ENCODE measurements at regions not wholly inside any gene's neighbourhood (a gene's known extent, or its start where the extent isn't known, plus 50 kb on each side); places are given as distances from the start of the nearest gene placed in this dataset.

DNA sequence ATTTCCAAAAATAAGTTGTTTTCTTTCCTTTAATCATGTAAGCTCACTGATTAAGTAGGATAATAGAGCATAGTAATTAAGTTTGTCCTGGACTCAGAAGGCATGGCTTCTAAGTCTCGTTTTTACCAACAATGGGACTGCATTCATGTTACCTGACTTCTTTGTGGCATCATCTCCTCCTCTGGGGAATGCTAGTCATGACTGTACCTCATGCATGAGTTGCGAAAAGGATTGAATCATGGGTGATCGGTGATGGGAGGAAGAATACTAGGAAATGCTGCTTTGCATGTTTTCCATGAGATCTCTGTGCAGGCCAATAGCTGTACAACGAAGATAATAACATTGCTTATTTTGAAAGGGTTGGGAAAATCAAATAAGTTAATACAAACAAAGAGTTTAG lies 981.6 kb downstream of the CNTNAP5 start:
- TF ChIP-seq, protein P1, sequence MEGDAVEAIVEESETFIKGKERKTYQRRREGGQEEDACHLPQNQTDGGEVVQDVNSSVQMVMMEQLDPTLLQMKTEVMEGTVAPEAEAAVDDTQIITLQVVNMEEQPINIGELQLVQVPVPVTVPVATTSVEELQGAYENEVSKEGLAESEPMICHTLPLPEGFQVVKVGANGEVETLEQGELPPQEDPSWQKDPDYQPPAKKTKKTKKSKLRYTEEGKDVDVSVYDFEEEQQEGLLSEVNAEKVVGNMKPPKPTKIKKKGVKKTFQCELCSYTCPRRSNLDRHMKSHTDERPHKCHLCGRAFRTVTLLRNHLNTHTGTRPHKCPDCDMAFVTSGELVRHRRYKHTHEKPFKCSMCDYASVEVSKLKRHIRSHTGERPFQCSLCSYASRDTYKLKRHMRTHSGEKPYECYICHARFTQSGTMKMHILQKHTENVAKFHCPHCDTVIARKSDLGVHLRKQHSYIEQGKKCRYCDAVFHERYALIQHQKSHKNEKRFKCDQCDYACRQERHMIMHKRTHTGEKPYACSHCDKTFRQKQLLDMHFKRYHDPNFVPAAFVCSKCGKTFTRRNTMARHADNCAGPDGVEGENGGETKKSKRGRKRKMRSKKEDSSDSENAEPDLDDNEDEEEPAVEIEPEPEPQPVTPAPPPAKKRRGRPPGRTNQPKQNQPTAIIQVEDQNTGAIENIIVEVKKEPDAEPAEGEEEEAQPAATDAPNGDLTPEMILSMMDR (IDR thresholded peaks at IDR 0.05): no peak
- no peak for TF ChIP-seq POLR2A (IDR thresholded peaks at IDR 0.05)
